HuH-7 (cell line): ENCODE measurements at regions not wholly inside any gene's neighbourhood (a gene's known extent, or its start where the extent isn't known, plus 50 kb on each side); places are given as distances from the start of the nearest gene placed in this dataset.

ENCODE experiments used
- DNase-seq: peaks from one replicate; pipeline ENCODE4 v3.0.0; 2011; ENCODE audit warnings: low spot score

GRCh38 chr6:37556881-37557644 lies 57.4 kb upstream of the CCDC167 start:
- DNase-seq, result no peak

GRCh38 chr6:37555040-37555781 lies 55.5 kb upstream of the CCDC167 start:
- DNase-seq, result no peak

- DNase-seq, result no peak
These were observed 54.8 kb upstream of the CCDC167 start for GRCh38 chr6:37554480-37554819.

GRCh38 chr6:37552267-37552666 lies 52.6 kb upstream of the CCDC167 start:
- no peak for DNase-seq

- DNase-seq, result no peak
These were observed 52.2 kb upstream of the CCDC167 start for GRCh38 chr6:37551867-37552266.

GRCh38 chr6:37551446-37551845 lies 51.8 kb upstream of the CCDC167 start:
- DNase-seq, result no peak

- DNase-seq, result no peak
These were observed 51.3 kb upstream of the CCDC167 start for GRCh38 chr6:37551002-37551401.

GRCh38 chr6:37550191-37550831 lies 50.6 kb upstream of the CCDC167 start:
- DNase-seq, result no peak

GRCh38 chr6:37549558-37549957 lies 49.9 kb upstream of the CCDC167 start:
- DNase-seq, result no peak
